AG09319 (cell line): ENCODE measurements at regions not wholly inside any gene's neighbourhood (a gene's known extent, or its start where the extent isn't known, plus 50 kb on each side); places are given as distances from the start of the nearest gene placed in this dataset.

Experiments used
- DNase-seq: peaks from one replicate; pipeline ENCODE4 v3.0.0-alpha.2; 2010; ENCODE audit warnings: low read depth; ENCODE audit errors: extremely low read depth
- TF ChIP-seq, protein P1 (sequence below): IDR thresholded peaks from 2 replicates; pipeline ENCODE4 v1.5.1; 2011; ENCODE audit warnings: low read depth, mild to moderate bottlenecking, inconsistent platforms, low read length, moderate library complexity

- TF ChIP-seq, protein P1, sequence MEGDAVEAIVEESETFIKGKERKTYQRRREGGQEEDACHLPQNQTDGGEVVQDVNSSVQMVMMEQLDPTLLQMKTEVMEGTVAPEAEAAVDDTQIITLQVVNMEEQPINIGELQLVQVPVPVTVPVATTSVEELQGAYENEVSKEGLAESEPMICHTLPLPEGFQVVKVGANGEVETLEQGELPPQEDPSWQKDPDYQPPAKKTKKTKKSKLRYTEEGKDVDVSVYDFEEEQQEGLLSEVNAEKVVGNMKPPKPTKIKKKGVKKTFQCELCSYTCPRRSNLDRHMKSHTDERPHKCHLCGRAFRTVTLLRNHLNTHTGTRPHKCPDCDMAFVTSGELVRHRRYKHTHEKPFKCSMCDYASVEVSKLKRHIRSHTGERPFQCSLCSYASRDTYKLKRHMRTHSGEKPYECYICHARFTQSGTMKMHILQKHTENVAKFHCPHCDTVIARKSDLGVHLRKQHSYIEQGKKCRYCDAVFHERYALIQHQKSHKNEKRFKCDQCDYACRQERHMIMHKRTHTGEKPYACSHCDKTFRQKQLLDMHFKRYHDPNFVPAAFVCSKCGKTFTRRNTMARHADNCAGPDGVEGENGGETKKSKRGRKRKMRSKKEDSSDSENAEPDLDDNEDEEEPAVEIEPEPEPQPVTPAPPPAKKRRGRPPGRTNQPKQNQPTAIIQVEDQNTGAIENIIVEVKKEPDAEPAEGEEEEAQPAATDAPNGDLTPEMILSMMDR, result no peak
Measured at GRCh38 chr1:201753492-201753891, 75.5 kb upstream of the IPO9 start.

DNA sequence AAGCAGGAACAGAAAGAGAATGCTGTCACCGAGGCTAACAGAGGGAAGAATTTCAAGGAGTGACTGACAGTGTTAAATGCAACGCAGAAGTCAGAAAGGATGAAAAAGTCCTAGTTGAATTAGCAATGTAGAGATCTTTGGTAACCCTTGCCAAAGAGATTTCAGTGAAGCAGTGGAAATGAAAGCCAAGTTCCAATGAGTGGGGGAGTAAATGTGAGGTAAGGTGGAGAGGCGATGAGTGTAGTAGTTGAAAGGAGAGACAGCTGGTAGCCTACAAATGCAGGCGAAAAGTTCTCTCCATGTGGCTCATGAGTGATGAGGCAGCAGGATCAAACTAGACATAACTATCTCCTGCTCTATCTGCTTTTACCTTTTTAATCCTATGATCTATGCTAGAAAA, 74.6 kb upstream of the IPO9 start:
- TF ChIP-seq, protein P1, result no peak
- DNase-seq, result no peak

More at GRCh38 chr1:201753492-201753891, 75.5 kb upstream of the IPO9 start:
- no peak for DNase-seq

DNA sequence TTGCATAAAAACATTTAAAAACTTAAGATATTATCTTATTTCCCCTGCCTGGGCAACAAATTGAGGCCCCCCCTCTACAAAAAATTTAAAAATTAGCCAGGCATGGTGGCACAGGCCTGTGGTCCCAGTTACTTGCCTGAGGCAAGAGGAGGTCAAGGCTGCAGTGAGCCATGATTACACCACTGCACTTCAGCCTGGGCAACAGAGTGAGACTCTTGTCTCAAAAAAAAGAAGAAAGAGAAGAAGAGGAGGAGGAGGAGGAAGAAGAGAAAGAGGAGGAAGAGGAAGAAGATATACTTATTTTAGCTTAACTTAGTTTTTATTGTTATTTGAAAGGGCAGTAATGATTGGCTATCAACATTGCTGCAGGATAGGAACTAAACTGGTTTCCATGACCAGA, 73.8 kb upstream of the IPO9 start:
- DNase-seq, result no peak

DNA sequence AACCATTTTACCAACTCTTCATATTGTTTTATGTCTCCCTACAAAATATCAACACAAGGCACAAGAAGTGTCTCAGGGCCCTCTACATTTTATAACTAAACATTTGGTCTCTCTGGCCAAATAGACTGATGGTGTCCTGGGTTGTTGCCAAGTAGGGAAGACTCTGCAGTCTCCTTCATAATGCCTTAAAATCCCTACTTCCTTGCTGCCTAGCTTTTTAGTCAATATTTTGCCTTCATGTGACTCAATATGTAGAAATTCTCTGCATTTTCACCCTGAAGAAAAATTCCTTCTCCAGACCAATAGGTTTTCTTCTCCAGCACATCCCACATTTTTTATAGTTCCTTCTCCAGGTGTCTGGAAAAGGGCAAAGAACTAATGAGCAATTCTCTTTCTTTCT, 72.6 kb upstream of the IPO9 start:
- no peak for DNase-seq

More for the DNA sequence above, 73.8 kb upstream of the IPO9 start:
- TF ChIP-seq, protein P1, result no peak

DNA sequence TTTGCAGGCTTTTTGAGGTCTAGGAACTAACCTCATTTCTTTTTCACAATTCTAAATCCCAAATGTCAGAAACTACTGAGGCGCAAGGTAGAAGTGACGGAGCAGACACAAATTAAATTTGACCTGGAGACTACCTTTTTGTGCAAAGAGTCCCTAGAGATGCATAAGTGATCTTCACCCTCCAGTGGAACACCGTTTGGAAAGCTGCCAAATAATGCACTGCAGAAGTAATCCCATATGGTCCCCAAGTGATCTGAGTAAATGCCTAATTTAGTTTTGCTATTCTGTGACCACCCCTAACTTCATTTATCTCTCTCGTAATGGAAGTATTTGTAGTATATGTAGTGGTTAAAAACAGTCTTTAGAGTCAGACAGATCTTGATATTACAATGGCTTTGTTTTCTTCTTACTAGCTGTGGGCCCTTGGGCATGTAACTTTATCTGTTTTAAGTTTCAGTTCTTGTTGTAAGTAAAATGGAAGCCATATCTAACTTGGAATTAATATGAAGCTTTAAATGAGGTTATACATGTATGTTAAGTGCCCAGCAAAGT, 70.4 kb upstream of the IPO9 start:
- TF ChIP-seq, protein P1, result no peak
- DNase-seq, result no peak

More for the DNA sequence above, 72.6 kb upstream of the IPO9 start:
- TF ChIP-seq, protein P1, result no peak

DNA sequence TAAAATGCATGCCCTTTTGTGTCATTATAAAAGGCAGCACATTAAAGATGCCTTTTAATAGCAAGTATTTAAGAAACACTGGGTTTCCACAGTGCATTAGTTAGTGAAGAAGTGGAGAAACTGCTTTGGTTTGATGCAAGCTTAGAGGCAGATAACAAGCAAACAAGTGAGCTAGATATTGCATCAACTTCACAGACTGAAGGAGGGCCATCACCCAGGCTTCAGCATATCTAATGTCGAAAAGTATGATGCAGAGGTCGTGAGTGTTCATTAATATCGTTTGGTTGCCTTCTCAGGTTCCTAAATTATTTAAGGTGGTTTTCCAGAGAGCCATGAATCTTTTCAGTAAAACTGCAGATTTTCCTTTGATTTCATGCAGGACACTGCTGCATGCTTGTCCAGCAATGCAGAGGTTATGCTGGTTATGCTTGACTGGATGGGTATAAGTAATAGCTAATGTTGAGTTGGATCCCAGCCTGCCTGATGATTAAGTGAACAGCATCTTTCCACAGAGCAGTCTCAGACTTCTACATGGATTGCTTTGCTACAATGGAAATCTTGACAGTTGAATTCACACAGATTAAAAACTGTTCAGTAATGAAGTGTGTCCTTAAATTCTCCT, 69.7 kb upstream of the IPO9 start:
- TF ChIP-seq, protein P1, result no peak
- DNase-seq, result no peak

GRCh38 chr1:201760516-201760915, 68.4 kb upstream of the IPO9 start:
- TF ChIP-seq, protein P1, result no peak
- DNase-seq, result no peak
